ENCODE measurements at regions not wholly inside any gene's neighbourhood (a gene's known extent, or its start where the extent isn't known, plus 50 kb on each side); places are given as distances from the start of the nearest gene placed in this dataset.

DNA sequence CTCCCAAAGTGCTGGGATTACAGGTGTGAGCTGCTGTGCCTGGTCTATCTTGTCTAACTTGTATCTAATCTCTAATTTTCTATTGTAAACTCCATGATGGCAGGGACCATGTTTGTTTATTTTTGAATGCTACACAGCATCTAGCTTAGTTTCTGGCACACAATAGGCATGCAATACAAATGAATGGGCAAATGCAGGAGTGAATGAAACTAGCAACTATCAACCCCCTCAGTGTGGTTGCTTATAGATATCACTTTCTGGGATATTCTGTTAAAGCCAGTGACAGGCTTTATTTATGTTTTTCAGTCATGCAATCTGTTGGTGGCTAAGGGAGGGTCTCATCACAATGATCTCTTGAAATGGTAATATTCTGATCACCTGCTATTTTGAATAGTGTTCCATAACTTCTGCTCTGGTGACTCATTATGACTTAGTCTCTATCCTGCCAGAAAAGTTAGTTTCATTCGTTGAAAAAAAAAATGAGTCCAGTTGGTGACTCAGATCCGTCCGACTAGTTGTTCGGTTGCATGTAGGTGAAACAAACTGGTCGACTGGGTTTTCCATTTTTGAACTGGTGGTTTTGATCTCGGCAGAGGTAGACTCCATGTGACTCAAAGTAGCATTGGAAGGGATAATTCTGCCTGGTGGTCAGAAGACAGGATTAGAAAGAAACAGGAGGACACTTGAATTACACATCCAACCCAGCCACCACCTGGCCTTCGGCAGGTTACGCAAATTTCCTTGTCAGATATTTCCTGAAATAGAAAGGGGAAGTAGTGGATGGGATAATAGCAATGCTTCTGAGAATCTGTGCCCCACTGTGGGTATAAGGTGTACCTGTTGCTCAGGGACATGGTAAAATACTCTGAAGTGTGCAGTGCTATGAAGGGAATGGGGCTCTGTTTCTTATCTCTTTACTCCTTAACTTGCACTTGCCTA lies 76.8 kb downstream of the GATA3 start (continued):
- no peak for TF ChIP-seq MXI1 (IDR thresholded peaks at IDR 0.05; ENCODE audit: borderline replicate concordance, low read depth, low read length)

DNA sequence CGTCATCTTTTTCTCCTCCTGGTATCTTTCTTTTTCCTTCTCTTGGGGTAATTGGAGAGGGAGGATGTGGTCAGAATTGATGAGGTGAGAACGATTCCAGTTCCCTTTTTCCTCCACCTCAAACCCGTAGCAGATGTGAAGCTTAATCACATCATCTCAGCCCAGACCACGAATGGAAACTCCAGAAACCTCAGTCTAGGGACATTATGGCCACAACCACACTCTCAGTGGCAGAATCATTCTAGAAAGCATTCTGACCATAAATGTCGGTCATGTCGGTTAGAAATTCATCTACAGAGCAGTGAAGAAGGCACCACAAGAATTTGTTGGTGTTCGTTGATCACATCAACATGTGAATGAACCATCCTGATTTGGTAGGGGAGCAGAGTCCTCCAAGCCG lies 78.7 kb downstream of the GATA3 start:
- Histone ChIP-seq H3K4ac (ENCODE audit: low read depth, low read length) (no peak overlapping the region), H3K4me1 (ENCODE audit: control insufficient read depth, insufficient read depth, low read length) (no peaks in the 10 kb centered on the region), H3K27me3 (ENCODE audit: control insufficient read depth, insufficient read depth, low read length) (no peaks in the 10 kb centered on the region), H3K56ac (ENCODE audit: extremely low read depth, insufficient read depth, low read length) (no peak overlapping the region), H4K91ac (ENCODE audit: insufficient read depth, low read depth, low read length) (no peak overlapping the region), H2AK9ac (replicated peaks; ENCODE audit: low read depth, low read length, poor library complexity) (no peak overlapping the region), H2BK20ac (ENCODE audit: low read depth, low read length) (no peak overlapping the region), H3K9ac (ENCODE audit: low read depth, low read length) (no peak overlapping the region), H3K18ac (ENCODE audit: low read depth, low read length) (no peak overlapping the region), H3K23ac (ENCODE audit: low read depth, low read length) (no peak overlapping the region), H2BK15ac (ENCODE audit: low read depth, low read length) (no peak overlapping the region), H2AK5ac (ENCODE audit: low read depth, low read length) (no peak overlapping the region), H3K14ac (replicated peaks; ENCODE audit: low read depth, low read length) (no peak overlapping the region), H3K79me1 (ENCODE audit: low read depth in 1 of 2, low read length in 2 of 2) (no peaks in the 10 kb centered on the region), H3K9me1 (ENCODE audit: insufficient read depth, low read length) (no peaks in the 10 kb centered on the region), H3K9me3 (ENCODE audit: control insufficient read depth, insufficient read depth, low read length) (peaks cover 15% of the 10 kb centered on the region), H3K36me3 (ENCODE audit: control insufficient read depth, insufficient read depth, low read length) (no peaks in the 10 kb centered on the region), H4K8ac (ENCODE audit: low read depth in 2 of 2, low read length in 2 of 2) (no peak overlapping the region), H2BK5ac (ENCODE audit: low read depth, low read length, poor library complexity, severe bottlenecking) (no peak overlapping the region), H3K4me2 (ENCODE audit: low read depth, low read length) (no peak overlapping the region), H4K20me1 (ENCODE audit: insufficient read depth, low read length) (no peaks in the 10 kb centered on the region), H2AFZ (replicated peaks; ENCODE audit: low read length, poor library complexity) (no peak overlapping the region), H2BK120ac (ENCODE audit: low read depth, low read length) (no peak overlapping the region), H4K5ac (ENCODE audit: low read depth, low read length) (no peak overlapping the region), H3K27ac (ENCODE audit: insufficient read depth, low read length) (no peak overlapping the region), H3K4me3 (ENCODE audit: insufficient read depth, low read depth, low read length) (no peak overlapping the region)
- ATAC-seq (ENCODE audit: low read depth), result no peak
- ChIA-PET POLR2A (ENCODE audit: unreplicated experiment) (no interaction called here), CTCF (no interaction called here)
- no TSS peak for BruUV-seq (replicated peaks)
- no peak for TF ChIP-seq CEBPB (IDR thresholded peaks at IDR 0.05; ENCODE audit: low read depth, low read length)
- TF ChIP-seq, protein P1, sequence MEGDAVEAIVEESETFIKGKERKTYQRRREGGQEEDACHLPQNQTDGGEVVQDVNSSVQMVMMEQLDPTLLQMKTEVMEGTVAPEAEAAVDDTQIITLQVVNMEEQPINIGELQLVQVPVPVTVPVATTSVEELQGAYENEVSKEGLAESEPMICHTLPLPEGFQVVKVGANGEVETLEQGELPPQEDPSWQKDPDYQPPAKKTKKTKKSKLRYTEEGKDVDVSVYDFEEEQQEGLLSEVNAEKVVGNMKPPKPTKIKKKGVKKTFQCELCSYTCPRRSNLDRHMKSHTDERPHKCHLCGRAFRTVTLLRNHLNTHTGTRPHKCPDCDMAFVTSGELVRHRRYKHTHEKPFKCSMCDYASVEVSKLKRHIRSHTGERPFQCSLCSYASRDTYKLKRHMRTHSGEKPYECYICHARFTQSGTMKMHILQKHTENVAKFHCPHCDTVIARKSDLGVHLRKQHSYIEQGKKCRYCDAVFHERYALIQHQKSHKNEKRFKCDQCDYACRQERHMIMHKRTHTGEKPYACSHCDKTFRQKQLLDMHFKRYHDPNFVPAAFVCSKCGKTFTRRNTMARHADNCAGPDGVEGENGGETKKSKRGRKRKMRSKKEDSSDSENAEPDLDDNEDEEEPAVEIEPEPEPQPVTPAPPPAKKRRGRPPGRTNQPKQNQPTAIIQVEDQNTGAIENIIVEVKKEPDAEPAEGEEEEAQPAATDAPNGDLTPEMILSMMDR (conservative IDR thresholded peaks at IDR 0.05; ENCODE audit: low read depth, low read length), result no peak
- TF ChIP-seq MXI1 (IDR thresholded peaks at IDR 0.05; ENCODE audit: borderline replicate concordance, low read depth, low read length), result no peak
- TF ChIP-seq FOS (IDR thresholded peaks at IDR 0.05; ENCODE audit: low read depth, low read length), result no peak
- TF ChIP-seq, protein P2, sequence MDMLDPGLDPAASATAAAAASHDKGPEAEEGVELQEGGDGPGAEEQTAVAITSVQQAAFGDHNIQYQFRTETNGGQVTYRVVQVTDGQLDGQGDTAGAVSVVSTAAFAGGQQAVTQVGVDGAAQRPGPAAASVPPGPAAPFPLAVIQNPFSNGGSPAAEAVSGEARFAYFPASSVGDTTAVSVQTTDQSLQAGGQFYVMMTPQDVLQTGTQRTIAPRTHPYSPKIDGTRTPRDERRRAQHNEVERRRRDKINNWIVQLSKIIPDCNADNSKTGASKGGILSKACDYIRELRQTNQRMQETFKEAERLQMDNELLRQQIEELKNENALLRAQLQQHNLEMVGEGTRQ (IDR thresholded peaks at IDR 0.05; ENCODE audit: low read depth, low read length), result no peak
- no peak for TF ChIP-seq MAZ (IDR thresholded peaks at IDR 0.05; ENCODE audit: borderline replicate concordance, low read depth, low read length)
- TF ChIP-seq CHD1 (IDR thresholded peaks at IDR 0.05; ENCODE audit: low read depth, low read length), result no peak
- TF ChIP-seq NFE2L2 (IDR thresholded peaks at IDR 0.05; ENCODE audit: low read depth, low read length), result no peak
- no peak for TF ChIP-seq RFX5 (IDR thresholded peaks at IDR 0.05; ENCODE audit: low read depth, low read length)
- TF ChIP-seq RAD21 (IDR thresholded peaks at IDR 0.05; ENCODE audit: low read length), result no peak
- TF ChIP-seq RCOR1 (IDR thresholded peaks at IDR 0.05; ENCODE audit: insufficient replicate concordance, low read length), result no peak
- no peak for TF ChIP-seq POLR2A (IDR thresholded peaks at IDR 0.05; ENCODE audit: low read depth, low read length)
- in situ Hi-C loops (cut with MboI; ENCODE audit: low sequenced_read_pairs) (no loop called here), dilution Hi-C loops (cut with HindIII; ENCODE audit: low sequenced_read_pairs, unreplicated experiment) (no loop called here), intact Hi-C loops (cut with micrococcal nuclease) (no loop called here)
- WGBS, 2 experiments (ENCODE audit: extremely low coverage in 2 of 2, insufficient read length in 1 of 2), result 49% methylated on average over 4 of the region's 8 CpGs; no CpG with 5 or more reads in 1 of the 2 experiments
- DNase-seq, result no peak

Measured in IMR-90 (cell line).